IMR-90 (cell line): ENCODE measurements at regions not wholly inside any gene's neighbourhood (a gene's known extent, or its start where the extent isn't known, plus 50 kb on each side); places are given as distances from the start of the nearest gene placed in this dataset.

ENCODE experiments used
- ATAC-seq: fragments of 200-7000 bp; cut with Tn5 transposase; 2 replicates; pipeline ENCODE4 v1.9.1; 2020; ENCODE audit warnings: low read depth, mild to moderate bottlenecking, moderate library complexity
- BruUV-seq: library from RNA; stranded (reverse); fragments of 400-500 nt; replicated peaks from 2 replicates; lab custom pipeline; 2021; lab: Mats Ljungman, UMichigan
- CTCF ChIA-PET: fragments of 300-600 bp; formaldehyde crosslinking; extraction: SDS; loops from one replicate; lab custom pipeline; 2021; ENCODE audit warnings: antibody characterized with exemption; lab: Yijun Ruan, JAX
- POLR2A ChIA-PET: fragments of 300-600 bp; sonication (Branson Sonifier 250); formaldehyde crosslinking; loops from one replicate; lab custom pipeline; 2022; ENCODE audit warnings: antibody characterized with exemption; ENCODE audit not compliant: unreplicated experiment; lab: Charles Lee
- DNase-seq: peaks from one replicate; pipeline ENCODE4 v3.0.0; 2013
- H2AFZ ChIP-seq: replicated peaks from 2 replicates; pipeline ENCODE3; 2013; ENCODE audit warnings: low read length, mild to moderate bottlenecking; ENCODE audit not compliant: poor library complexity
- H2AK5ac ChIP-seq: 2 replicates; pipeline ENCODE4 v1.6.1; 2013; ENCODE audit warnings: low read depth, low read length, inconsistent platforms
- H2AK9ac ChIP-seq: replicated peaks from 2 replicates; pipeline ENCODE3; 2013; ENCODE audit warnings: mild to moderate bottlenecking, low read depth, low read length, moderate library complexity; ENCODE audit not compliant: poor library complexity
- H2BK120ac ChIP-seq: 2 replicates; pipeline ENCODE4 v1.6.1; 2013; ENCODE audit warnings: low read depth, low read length, inconsistent platforms
- H2BK15ac ChIP-seq: 3 replicates; pipeline ENCODE4 v1.6.1; 2013; ENCODE audit warnings: low read depth, low read length, inconsistent platforms
- H2BK20ac ChIP-seq: 2 replicates; pipeline ENCODE4 v1.6.1; 2013; ENCODE audit warnings: low read depth, mild to moderate bottlenecking, inconsistent platforms, low read length, moderate library complexity
- H2BK5ac ChIP-seq: 2 replicates; pipeline ENCODE4 v1.6.1; 2013; ENCODE audit warnings: mild to moderate bottlenecking, low read depth, low read length, inconsistent platforms; ENCODE audit not compliant: poor library complexity, severe bottlenecking
- H3K14ac ChIP-seq: replicated peaks from 2 replicates; pipeline ENCODE4 v1.6.1; 2013; ENCODE audit warnings: low read depth, low read length, inconsistent platforms
- H3K18ac ChIP-seq: 2 replicates; pipeline ENCODE4 v1.6.1; 2013; ENCODE audit warnings: low read depth, low read length, control low read depth
- H3K23ac ChIP-seq: 2 replicates; pipeline ENCODE4 v1.6.1; 2013; ENCODE audit warnings: low read depth, low read length, inconsistent platforms
- H3K27ac ChIP-seq: 2 replicates; pipeline ENCODE4 v1.5.1; 2013; ENCODE audit warnings: mild to moderate bottlenecking, control low read depth, low read length; ENCODE audit not compliant: insufficient read depth
- H3K27me3 ChIP-seq: 2 replicates; pipeline ENCODE4 v1.6.1; 2013; ENCODE audit warnings: low read length; ENCODE audit not compliant: control insufficient read depth, insufficient read depth
- H3K36me3 ChIP-seq: 2 replicates; pipeline ENCODE4 v1.6.1; 2013; ENCODE audit warnings: low read length, mixed read lengths; ENCODE audit not compliant: control insufficient read depth, insufficient read depth
- H3K4ac ChIP-seq: 2 replicates; pipeline ENCODE4 v1.6.1; 2013; ENCODE audit warnings: low read depth, low read length, inconsistent platforms
- H3K4me1 ChIP-seq: 2 replicates; pipeline ENCODE4 v1.6.1; 2013; ENCODE audit warnings: low read length, mixed read lengths; ENCODE audit not compliant: control insufficient read depth, insufficient read depth
- H3K4me2 ChIP-seq: 2 replicates; pipeline ENCODE4 v1.6.1; 2013; ENCODE audit warnings: low read depth, mild to moderate bottlenecking, control low read depth, low read length, moderate library complexity
- H3K4me3 ChIP-seq: 2 replicates; pipeline ENCODE4 v1.5.1; 2013; ENCODE audit warnings: low read depth, mild to moderate bottlenecking, control low read depth, low read length, moderate library complexity; ENCODE audit not compliant: insufficient read depth
- H3K56ac ChIP-seq: 2 replicates; pipeline ENCODE4 v1.6.1; 2013; ENCODE audit warnings: low read length, inconsistent platforms; ENCODE audit not compliant: insufficient read depth; ENCODE audit errors: extremely low read depth
- H3K79me1 ChIP-seq, 2 experiments: 2 replicates each; pipeline ENCODE4 v1.6.1; 2013; ENCODE audit warnings: low read length in 2 of 2, inconsistent platforms in 1 of 2, low read depth in 1 of 2
- H3K9ac ChIP-seq: 2 replicates; pipeline ENCODE4 v1.6.1; 2013; ENCODE audit warnings: low read depth, low read length, control low read depth
- H3K9me1 ChIP-seq: 2 replicates; pipeline ENCODE4 v1.6.1; 2013; ENCODE audit warnings: low read length, inconsistent platforms; ENCODE audit not compliant: insufficient read depth
- H3K9me3 ChIP-seq: 2 replicates; pipeline ENCODE4 v1.6.1; 2013; ENCODE audit warnings: low read length; ENCODE audit not compliant: control insufficient read depth, insufficient read depth
- H4K20me1 ChIP-seq: 2 replicates; pipeline ENCODE4 v1.6.1; 2013; ENCODE audit warnings: low read length, inconsistent platforms; ENCODE audit not compliant: insufficient read depth
- H4K5ac ChIP-seq: 2 replicates; pipeline ENCODE4 v1.6.1; 2013; ENCODE audit warnings: mild to moderate bottlenecking, low read depth, low read length, control low read depth
- H4K8ac ChIP-seq, 2 experiments: 2 replicates each; pipeline ENCODE4 v1.6.1; 2013; ENCODE audit warnings: low read depth in 2 of 2, low read length in 2 of 2, control low read depth in 1 of 2, inconsistent platforms in 1 of 2
- H4K91ac ChIP-seq: 2 replicates; pipeline ENCODE4 v1.6.1; 2013; ENCODE audit warnings: low read depth, low read length, inconsistent platforms; ENCODE audit not compliant: insufficient read depth
- BHLHE40 ChIP-seq: fragments of 150-350 bp; IDR thresholded peaks from 2 replicates; pipeline ENCODE4 v1.6.1; 2016; ENCODE audit warnings: mild to moderate bottlenecking, low read depth, low read length
- CEBPB ChIP-seq: IDR thresholded peaks from 2 replicates; pipeline ENCODE4 v1.6.1; 2012; ENCODE audit warnings: low read depth, low read length, improper control_type of control experiment
- FOS ChIP-seq: fragments of 150-350 bp; IDR thresholded peaks from 2 replicates; pipeline ENCODE4 v1.6.1; 2016; ENCODE audit warnings: low read depth, low read length
- MAZ ChIP-seq: IDR thresholded peaks from 2 replicates; pipeline ENCODE4 v1.6.1; 2012; ENCODE audit warnings: low read depth, mild to moderate bottlenecking, low read length, improper control_type of control experiment, moderate library complexity, borderline replicate concordance
- MXI1 ChIP-seq: IDR thresholded peaks from 2 replicates; pipeline ENCODE4 v1.6.1; 2012; ENCODE audit warnings: low read depth, mild to moderate bottlenecking, low read length, moderate library complexity, borderline replicate concordance
- NFE2L2 ChIP-seq: fragments of 150-350 bp; IDR thresholded peaks from 2 replicates; pipeline ENCODE4 v1.6.1; 2016; ENCODE audit warnings: low read depth, mild to moderate bottlenecking, low read length
- RFX5 ChIP-seq: IDR thresholded peaks from 2 replicates; pipeline ENCODE4 v1.8.0; 2012; ENCODE audit warnings: low read depth, mild to moderate bottlenecking, low read length, moderate library complexity
- SMC3 ChIP-seq: fragments of 150-350 bp; IDR thresholded peaks from 2 replicates; pipeline ENCODE4 v1.6.1; 2016; ENCODE audit warnings: low read depth, mild to moderate bottlenecking, antibody characterized with exemption, low read length, moderate library complexity
- WGBS, 2 experiments: methylation state at CpG; one replicate each; pipeline versions ENCODE4 v1.1.5 to v1.1.7; 2013; ENCODE audit warnings: missing lambda C conversion rate in 2 of 2; ENCODE audit not compliant: insufficient read length in 1 of 2; ENCODE audit errors: extremely low coverage in 2 of 2; 5-methylcytosine and 5-hydroxymethylcytosine counted together
- dilution Hi-C: fragments of 300-500 bp; cut with HindIII; formaldehyde crosslinking; loops from one replicate; pipeline ENCODE4 v1.14.3; 2018; ENCODE audit warnings: low sequenced_read_pairs; ENCODE audit not compliant: unreplicated experiment
- in situ Hi-C: fragments of 300-500 bp; cut with MboI; formaldehyde crosslinking; loops from 3 replicates; pipeline ENCODE4 v1.14.3; 2019; ENCODE audit warnings: low sequenced_read_pairs, inconsistent platforms, mixed read lengths
- intact Hi-C: fragments of 100-400 bp; cut with micrococcal nuclease; formaldehyde crosslinking; loops from 2 replicates; pipeline ENCODE4 v1.10.0; 2022
- TF ChIP-seq, protein P1 (sequence below): conservative IDR thresholded peaks from 2 replicates; pipeline ENCODE4 v1.5.1; 2012; ENCODE audit warnings: mild to moderate bottlenecking, low read depth, low read length, improper control_type of control experiment
- TF ChIP-seq, protein P2 (sequence below): fragments of 150-350 bp; IDR thresholded peaks from 2 replicates; pipeline ENCODE4 v1.6.1; 2017; ENCODE audit warnings: mild to moderate bottlenecking, antibody characterized with exemption, low read length, low read depth

GRCh38 chr7:85449478-85449877 lies 262.6 kb upstream of the SEMA3D start:
- BruUV-seq: no TSS peak

More at GRCh38 chr7:85449478-85449877, 262.6 kb upstream of the SEMA3D start:
- Histone ChIP-seq H3K27ac (no peak overlapping the region), H4K5ac (no peak overlapping the region), H2BK5ac (no peak overlapping the region), H3K36me3 (no peaks in the 10 kb centered on the region), H3K4me3 (no peak overlapping the region), H2AK5ac (no peak overlapping the region), H3K4me1 (no peaks in the 10 kb centered on the region), H3K9me1 (no peaks in the 10 kb centered on the region), H3K14ac (no peak overlapping the region), H2AK9ac (no peak overlapping the region), H3K9ac (no peak overlapping the region), H3K4me2 (no peak overlapping the region), H3K27me3 (no peaks in the 10 kb centered on the region), H3K56ac (no peak overlapping the region), H2AFZ (no peak overlapping the region), H3K4ac (no peak overlapping the region), H2BK120ac (no peak overlapping the region), H3K18ac (no peak overlapping the region), H3K23ac (no peak overlapping the region), H2BK15ac (no peak overlapping the region), H4K20me1 (no peaks in the 10 kb centered on the region), H3K79me1 (no peaks in the 10 kb centered on the region), H2BK20ac (no peak overlapping the region), H4K91ac (no peak overlapping the region), H4K8ac (no peak overlapping the region), H3K9me3 (no peaks in the 10 kb centered on the region)
- no CpG with 5 or more reads among the region's 3 CpGs for WGBS, 2 experiments
- dilution Hi-C loops (no loop called here), intact Hi-C loops (no loop called here), in situ Hi-C loops (no loop called here)
- POLR2A ChIA-PET: no interaction called here
- ATAC-seq (no peak), DNase-seq (no peak)
- CTCF ChIA-PET: no interaction called here
- TF ChIP-seq NFE2L2 (no peak), CEBPB (no peak), BHLHE40 (no peak), FOS (no peak), MXI1 (no peak), SMC3 (no peak), RFX5 (no peak), MAZ (no peak)
- TF ChIP-seq, protein P1, sequence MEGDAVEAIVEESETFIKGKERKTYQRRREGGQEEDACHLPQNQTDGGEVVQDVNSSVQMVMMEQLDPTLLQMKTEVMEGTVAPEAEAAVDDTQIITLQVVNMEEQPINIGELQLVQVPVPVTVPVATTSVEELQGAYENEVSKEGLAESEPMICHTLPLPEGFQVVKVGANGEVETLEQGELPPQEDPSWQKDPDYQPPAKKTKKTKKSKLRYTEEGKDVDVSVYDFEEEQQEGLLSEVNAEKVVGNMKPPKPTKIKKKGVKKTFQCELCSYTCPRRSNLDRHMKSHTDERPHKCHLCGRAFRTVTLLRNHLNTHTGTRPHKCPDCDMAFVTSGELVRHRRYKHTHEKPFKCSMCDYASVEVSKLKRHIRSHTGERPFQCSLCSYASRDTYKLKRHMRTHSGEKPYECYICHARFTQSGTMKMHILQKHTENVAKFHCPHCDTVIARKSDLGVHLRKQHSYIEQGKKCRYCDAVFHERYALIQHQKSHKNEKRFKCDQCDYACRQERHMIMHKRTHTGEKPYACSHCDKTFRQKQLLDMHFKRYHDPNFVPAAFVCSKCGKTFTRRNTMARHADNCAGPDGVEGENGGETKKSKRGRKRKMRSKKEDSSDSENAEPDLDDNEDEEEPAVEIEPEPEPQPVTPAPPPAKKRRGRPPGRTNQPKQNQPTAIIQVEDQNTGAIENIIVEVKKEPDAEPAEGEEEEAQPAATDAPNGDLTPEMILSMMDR: no peak
- TF ChIP-seq, protein P2, sequence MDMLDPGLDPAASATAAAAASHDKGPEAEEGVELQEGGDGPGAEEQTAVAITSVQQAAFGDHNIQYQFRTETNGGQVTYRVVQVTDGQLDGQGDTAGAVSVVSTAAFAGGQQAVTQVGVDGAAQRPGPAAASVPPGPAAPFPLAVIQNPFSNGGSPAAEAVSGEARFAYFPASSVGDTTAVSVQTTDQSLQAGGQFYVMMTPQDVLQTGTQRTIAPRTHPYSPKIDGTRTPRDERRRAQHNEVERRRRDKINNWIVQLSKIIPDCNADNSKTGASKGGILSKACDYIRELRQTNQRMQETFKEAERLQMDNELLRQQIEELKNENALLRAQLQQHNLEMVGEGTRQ: no peak
